ENCODE measurements at regions not wholly inside any gene's neighbourhood (a gene's known extent, or its start where the extent isn't known, plus 50 kb on each side); places are given as distances from the start of the nearest gene placed in this dataset.
"Not testable (repeated sequence)": the region's sequence is repeated elsewhere in the genome, so short reads cannot be mapped to it uniquely, and the experiment has no call there.

DNA sequence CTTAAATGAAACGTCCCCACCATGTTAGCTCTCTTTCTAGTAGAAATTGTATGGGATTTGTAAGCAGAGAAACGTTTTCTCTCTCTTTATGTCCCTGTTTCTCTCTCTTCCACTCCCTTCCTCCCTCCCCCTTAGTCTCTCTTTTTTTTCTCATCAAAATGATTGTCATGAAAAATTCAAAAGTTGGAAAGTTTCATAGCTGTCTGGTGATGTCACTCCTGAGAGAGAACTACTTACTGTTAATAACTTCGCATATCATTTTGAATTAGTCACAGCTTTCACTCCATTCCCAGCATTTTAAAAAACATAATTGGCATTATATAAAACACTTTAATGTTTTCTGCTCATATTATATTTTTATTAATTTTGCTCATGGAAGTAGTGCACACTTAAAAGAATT lies 331.1 kb downstream of the C3orf38 start:
- no peaks in the 10 kb centered on the region for H3K36me3 ChIP-seq (replicated peaks in 1 of 2; ENCODE audit: control insufficient read depth in 1 of 2, insufficient read depth in 2 of 2, low read length in 1 of 2)
- no peaks in the 10 kb centered on the region for H4K20me1 ChIP-seq (ENCODE audit: insufficient read depth)
- ChIA-PET POLR2A (no interaction called here), CTCF (no interaction called here)
- no peaks in the 10 kb centered on the region for H3K27me3 ChIP-seq (ENCODE audit: insufficient read depth)
- TF ChIP-seq, protein P1, sequence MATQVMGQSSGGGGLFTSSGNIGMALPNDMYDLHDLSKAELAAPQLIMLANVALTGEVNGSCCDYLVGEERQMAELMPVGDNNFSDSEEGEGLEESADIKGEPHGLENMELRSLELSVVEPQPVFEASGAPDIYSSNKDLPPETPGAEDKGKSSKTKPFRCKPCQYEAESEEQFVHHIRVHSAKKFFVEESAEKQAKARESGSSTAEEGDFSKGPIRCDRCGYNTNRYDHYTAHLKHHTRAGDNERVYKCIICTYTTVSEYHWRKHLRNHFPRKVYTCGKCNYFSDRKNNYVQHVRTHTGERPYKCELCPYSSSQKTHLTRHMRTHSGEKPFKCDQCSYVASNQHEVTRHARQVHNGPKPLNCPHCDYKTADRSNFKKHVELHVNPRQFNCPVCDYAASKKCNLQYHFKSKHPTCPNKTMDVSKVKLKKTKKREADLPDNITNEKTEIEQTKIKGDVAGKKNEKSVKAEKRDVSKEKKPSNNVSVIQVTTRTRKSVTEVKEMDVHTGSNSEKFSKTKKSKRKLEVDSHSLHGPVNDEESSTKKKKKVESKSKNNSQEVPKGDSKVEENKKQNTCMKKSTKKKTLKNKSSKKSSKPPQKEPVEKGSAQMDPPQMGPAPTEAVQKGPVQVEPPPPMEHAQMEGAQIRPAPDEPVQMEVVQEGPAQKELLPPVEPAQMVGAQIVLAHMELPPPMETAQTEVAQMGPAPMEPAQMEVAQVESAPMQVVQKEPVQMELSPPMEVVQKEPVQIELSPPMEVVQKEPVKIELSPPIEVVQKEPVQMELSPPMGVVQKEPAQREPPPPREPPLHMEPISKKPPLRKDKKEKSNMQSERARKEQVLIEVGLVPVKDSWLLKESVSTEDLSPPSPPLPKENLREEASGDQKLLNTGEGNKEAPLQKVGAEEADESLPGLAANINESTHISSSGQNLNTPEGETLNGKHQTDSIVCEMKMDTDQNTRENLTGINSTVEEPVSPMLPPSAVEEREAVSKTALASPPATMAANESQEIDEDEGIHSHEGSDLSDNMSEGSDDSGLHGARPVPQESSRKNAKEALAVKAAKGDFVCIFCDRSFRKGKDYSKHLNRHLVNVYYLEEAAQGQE (IDR thresholded peaks at IDR 0.05; ENCODE audit: low read depth, low read length): no peak
- no peaks in the 10 kb centered on the region for H3F3A ChIP-seq (replicated peaks; ENCODE audit: insufficient read depth)
- no peaks in the 10 kb centered on the region for H3K9me2 ChIP-seq
- H3K79me2 ChIP-seq (ENCODE audit: insufficient read depth): no peaks in the 10 kb centered on the region
- no peak overlapping the region for H3K9ac ChIP-seq
- H2AFZ ChIP-seq (ENCODE audit: low read depth): no peak overlapping the region
- H3K4me2 ChIP-seq: no peak overlapping the region
- DNase-seq: no peak
- no peak overlapping the region for H3K4me3 ChIP-seq (ENCODE audit: low read depth in 2 of 2, low read length in 1 of 2)
- no peaks in the 10 kb centered on the region for H3K9me3 ChIP-seq
- no peak overlapping the region for H3K27ac ChIP-seq (ENCODE audit: low read depth in 2 of 2, low read length in 1 of 2)
- no peaks in the 10 kb centered on the region for H3K4me1 ChIP-seq (ENCODE audit: control insufficient read depth in 1 of 2, insufficient read depth in 2 of 2, low read depth in 1 of 2, low read length in 1 of 2)
- WGBS (ENCODE audit: low lambda C conversion rate): 19% methylated on average over 3 of the region's 3 CpGs

DNA sequence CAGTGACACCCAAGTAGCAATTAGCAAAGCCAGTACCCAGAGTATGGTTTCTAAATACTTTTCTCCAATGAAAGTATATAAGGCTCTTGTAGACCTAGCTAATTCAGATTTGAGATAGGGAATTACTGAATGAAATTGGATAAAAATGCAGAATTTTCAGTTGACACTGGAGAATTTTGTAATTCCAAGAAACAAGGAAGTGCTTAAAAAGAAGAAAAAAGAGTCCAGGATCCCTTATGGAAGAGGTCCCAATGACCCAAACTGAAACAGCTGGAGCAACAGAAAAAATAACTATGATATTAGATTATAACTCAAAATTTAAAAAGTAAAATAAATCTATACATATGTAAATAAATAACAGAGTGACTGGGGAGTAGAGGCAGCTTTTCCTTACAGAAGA lies 335.2 kb downstream of the C3orf38 start:
- DNase-seq: no peak
- H3K9me3 ChIP-seq: no peaks in the 10 kb centered on the region
- CTCF ChIA-PET: no interaction called here
- POLR2A ChIA-PET: no interaction called here
- H2AFZ ChIP-seq (ENCODE audit: low read depth): no peak overlapping the region
- no peak overlapping the region for H3K27ac ChIP-seq (ENCODE audit: low read depth in 2 of 2, low read length in 1 of 2)
- no peaks in the 10 kb centered on the region for H3K36me3 ChIP-seq (replicated peaks in 1 of 2; ENCODE audit: control insufficient read depth in 1 of 2, insufficient read depth in 2 of 2, low read length in 1 of 2)
- H3K79me2 ChIP-seq (ENCODE audit: insufficient read depth): no peaks in the 10 kb centered on the region
- H4K20me1 ChIP-seq (ENCODE audit: insufficient read depth): no peaks in the 10 kb centered on the region
- H3K4me2 ChIP-seq: no peak overlapping the region
- TF ChIP-seq GATA2 (CRISPR knock-in tag; IDR thresholded peaks at IDR 0.05) (no peak), RFX5 (IDR thresholded peaks at IDR 0.05; ENCODE audit: low read length) (no peak), EZH2phosphoT487 (IDR thresholded peaks at IDR 0.05; ENCODE audit: borderline replicate concordance, low read depth) (no peak), TEAD4 (IDR thresholded peaks at IDR 0.05; ENCODE audit: borderline replicate concordance, insufficient read depth) (no peak), MEF2A (IDR thresholded peaks at IDR 0.05; ENCODE audit: borderline replicate concordance, low read depth) (no peak), CHD2 (IDR thresholded peaks at IDR 0.05; ENCODE audit: low read length, partially characterized antibody) (no peak), GABPA (IDR thresholded peaks at IDR 0.05; ENCODE audit: low read depth) (no peak), POLR2AphosphoS5 (IDR thresholded peaks at IDR 0.05; ENCODE audit: low read depth, low read length) (no peak), RCOR1 (IDR thresholded peaks at IDR 0.05; ENCODE audit: low read length) (no peak)
- TF ChIP-seq, protein P2, sequence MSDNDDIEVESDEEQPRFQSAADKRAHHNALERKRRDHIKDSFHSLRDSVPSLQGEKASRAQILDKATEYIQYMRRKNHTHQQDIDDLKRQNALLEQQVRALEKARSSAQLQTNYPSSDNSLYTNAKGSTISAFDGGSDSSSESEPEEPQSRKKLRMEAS (IDR thresholded peaks at IDR 0.05; ENCODE audit: low read depth): no peak
- TF ChIP-seq, protein P3, sequence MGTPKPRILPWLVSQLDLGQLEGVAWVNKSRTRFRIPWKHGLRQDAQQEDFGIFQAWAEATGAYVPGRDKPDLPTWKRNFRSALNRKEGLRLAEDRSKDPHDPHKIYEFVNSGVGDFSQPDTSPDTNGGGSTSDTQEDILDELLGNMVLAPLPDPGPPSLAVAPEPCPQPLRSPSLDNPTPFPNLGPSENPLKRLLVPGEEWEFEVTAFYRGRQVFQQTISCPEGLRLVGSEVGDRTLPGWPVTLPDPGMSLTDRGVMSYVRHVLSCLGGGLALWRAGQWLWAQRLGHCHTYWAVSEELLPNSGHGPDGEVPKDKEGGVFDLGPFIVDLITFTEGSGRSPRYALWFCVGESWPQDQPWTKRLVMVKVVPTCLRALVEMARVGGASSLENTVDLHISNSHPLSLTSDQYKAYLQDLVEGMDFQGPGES (IDR thresholded peaks at IDR 0.05; ENCODE audit: low read depth, low read length): no peak
- TF ChIP-seq, protein P4, sequence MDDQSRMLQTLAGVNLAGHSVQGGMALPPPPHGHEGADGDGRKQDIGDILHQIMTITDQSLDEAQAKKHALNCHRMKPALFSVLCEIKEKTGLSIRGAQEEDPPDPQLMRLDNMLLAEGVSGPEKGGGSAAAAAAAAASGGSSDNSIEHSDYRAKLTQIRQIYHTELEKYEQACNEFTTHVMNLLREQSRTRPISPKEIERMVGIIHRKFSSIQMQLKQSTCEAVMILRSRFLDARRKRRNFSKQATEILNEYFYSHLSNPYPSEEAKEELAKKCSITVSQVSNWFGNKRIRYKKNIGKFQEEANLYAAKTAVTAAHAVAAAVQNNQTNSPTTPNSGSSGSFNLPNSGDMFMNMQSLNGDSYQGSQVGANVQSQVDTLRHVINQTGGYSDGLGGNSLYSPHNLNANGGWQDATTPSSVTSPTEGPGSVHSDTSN (IDR thresholded peaks at IDR 0.05): no peak
- TF ChIP-seq, protein P1 (IDR thresholded peaks at IDR 0.05; ENCODE audit: low read depth, low read length): no peak
- H3F3A ChIP-seq (replicated peaks; ENCODE audit: insufficient read depth): no peaks in the 10 kb centered on the region
- no peaks in the 10 kb centered on the region for H3K9me2 ChIP-seq
- no peaks in the 10 kb centered on the region for H3K27me3 ChIP-seq (ENCODE audit: insufficient read depth)
- no peak overlapping the region for H3K9ac ChIP-seq
- H3K4me1 ChIP-seq (ENCODE audit: control insufficient read depth in 1 of 2, insufficient read depth in 2 of 2, low read depth in 1 of 2, low read length in 1 of 2): no peaks in the 10 kb centered on the region
- H3K4me3 ChIP-seq (ENCODE audit: low read depth in 2 of 2, low read length in 1 of 2): no peak overlapping the region

DNA sequence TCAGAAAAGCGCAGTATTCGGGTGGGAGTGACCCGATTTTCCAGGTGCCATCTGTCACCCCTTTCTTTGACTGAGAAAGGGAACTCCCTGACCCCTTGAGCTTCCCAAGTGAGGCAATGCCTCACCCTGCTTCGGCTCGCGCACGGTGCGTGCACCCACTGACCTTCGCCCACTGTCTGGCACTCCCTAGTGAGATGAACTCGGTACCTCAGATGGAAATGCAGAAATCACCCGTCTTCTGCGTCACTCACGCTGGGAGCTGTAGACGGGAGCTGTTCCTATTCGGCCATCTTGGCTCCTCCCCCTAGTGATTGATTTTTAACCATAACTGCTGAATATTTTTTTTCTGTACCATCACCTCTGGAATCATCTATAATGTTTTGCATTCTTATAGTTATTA lies 359.1 kb downstream of the C3orf38 start:
- POLR2A ChIA-PET, CTCF ChIA-PET: not testable (repeated sequence)
- 18% methylated on average over 12 of the region's 15 CpGs for WGBS (ENCODE audit: low lambda C conversion rate)

More for the DNA sequence above, 359.1 kb downstream of the C3orf38 start:
- not testable (repeated sequence) for DNase-seq; H3K9ac ChIP-seq; H3K79me2 ChIP-seq (ENCODE audit: insufficient read depth); H3K36me3 ChIP-seq (replicated peaks in 1 of 2; ENCODE audit: control insufficient read depth in 1 of 2, insufficient read depth in 2 of 2, low read length in 1 of 2); H3F3A ChIP-seq (replicated peaks; ENCODE audit: insufficient read depth); H3K27me3 ChIP-seq (ENCODE audit: insufficient read depth); H3K4me1 ChIP-seq (ENCODE audit: control insufficient read depth in 1 of 2, insufficient read depth in 2 of 2, low read depth in 1 of 2, low read length in 1 of 2); H3K27ac ChIP-seq (ENCODE audit: low read depth in 2 of 2, low read length in 1 of 2); H4K20me1 ChIP-seq (ENCODE audit: insufficient read depth); H3K9me3 ChIP-seq; H3K4me3 ChIP-seq (ENCODE audit: low read depth in 2 of 2, low read length in 1 of 2); H3K9me2 ChIP-seq; H2AFZ ChIP-seq (ENCODE audit: low read depth)
- peak overlapping the region; percentile 15; the same call in 1 of the 2 replicates for H3K4me2 ChIP-seq
